SHP77 (cell line): ENCODE measurements at regions not wholly inside any gene's neighbourhood (a gene's known extent, or its start where the extent isn't known, plus 50 kb on each side); places are given as distances from the start of the nearest gene placed in this dataset.

ENCODE experiments used
- DNase-seq, 2 experiments: peaks; one replicate each; lab custom pipeline; 2025; lab: John Stamatoyannopoulos, UW

GRCh38 chr11:79960461-79960860 is 519.6 kb upstream of the TENM4 start:
- DNase-seq: no peak

- no peak for DNase-seq
These were observed 518.5 kb upstream of the TENM4 start for GRCh38 chr11:79959318-79959717.

- DNase-seq: no peak
These were observed 516.9 kb upstream of the TENM4 start for GRCh38 chr11:79957702-79958101.

GRCh38 chr11:79956061-79956460 is 515.2 kb upstream of the TENM4 start:
- DNase-seq: no peak

DNA sequence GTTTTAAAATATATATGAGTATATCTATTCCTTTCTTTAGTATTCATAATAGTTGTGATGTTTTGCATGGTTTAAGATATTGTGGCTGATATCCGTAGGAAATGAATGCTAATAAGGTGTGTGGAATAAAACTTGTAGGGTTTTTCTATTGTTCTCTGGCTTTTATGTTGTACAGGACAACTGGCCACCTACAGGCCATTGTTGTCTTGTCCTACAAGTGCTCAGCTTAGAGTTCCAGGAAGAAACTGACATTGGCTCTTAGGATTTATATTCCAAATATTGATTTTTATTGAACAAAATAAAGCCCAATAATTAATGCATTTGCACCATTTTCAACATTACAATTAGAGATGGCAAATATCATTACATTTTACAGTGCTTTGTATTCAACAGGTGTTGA is 512.8 kb upstream of the TENM4 start:
- DNase-seq: no peak

DNA sequence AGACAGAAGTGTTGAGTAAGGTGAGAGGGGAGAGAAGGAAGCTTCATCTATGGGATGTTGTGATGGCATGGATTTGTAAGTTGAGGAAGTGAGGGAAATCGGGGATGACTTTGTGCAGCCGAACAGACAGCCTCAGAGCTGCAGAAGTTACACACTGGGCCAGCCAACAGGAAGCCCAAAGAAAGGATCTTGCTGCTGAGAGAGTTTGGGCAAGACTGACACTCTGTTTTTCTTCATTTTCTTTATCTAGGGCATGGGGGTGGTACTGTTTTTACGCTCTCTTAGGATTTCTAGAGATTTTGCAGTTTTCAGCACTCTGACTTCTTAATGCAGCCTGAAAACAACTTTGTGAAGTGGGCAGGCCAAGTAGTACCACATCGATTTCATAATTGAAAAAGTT is 509.9 kb upstream of the TENM4 start:
- no peak for DNase-seq

- no peak for DNase-seq
These were observed 509.3 kb upstream of the TENM4 start for GRCh38 chr11:79950172-79950571.

- no peak for DNase-seq
These were observed 508.7 kb upstream of the TENM4 start for GRCh38 chr11:79949574-79949973.

GRCh38 chr11:79942646-79943045 is 501.8 kb upstream of the TENM4 start:
- no peak for DNase-seq

DNA sequence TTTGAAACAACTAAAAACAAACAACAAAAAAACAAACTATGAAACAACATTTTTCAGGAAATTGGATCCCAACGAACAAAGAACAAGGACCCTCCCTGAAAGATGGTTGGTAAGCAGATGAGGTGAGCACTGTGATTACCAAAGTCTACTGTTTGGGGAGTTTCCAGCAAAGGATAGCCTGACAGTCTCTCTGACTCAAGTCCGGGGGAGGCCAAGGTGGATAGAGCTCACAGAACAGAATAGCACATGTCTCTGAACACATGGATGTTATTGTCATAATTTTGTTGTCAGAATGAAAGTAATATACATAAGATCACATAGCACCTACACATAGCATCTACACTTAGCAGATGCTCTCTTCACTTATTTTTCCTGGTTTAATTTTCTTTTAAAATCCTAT is 501.3 kb upstream of the TENM4 start:
- DNase-seq: no peak

DNA sequence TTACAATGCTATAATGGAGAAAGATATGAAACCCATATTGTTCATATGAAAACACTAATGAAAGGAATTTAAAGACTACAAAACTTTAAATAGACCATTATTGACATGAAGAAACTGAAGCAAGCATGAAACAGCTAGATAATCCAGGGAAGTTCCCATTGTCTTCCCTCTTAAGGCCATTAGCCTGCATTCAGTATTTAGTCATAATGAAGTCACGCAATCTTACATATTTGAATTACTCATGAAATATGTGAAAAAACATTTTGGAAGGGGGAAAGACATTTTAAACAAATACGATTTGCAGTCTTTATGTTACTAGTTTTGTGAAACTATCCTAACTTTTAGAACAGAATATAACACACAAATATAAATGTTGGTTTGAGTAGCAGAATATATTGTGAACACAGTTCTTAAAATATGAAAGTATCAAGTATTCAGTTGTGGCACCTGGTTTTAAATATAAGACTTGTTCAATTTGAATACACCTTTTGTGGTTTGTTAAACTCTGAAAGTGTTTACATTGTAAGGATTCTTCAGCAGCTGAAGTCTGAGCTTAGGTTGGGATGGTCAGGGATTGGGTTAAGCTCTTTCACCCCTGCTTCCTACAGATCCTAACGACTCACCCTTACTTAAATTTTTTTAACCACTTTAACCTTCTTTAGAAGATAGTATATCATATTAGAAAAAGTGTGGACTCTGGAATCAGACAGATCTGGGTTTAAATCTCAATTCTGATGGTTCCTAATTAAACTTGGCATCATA is 500.3 kb upstream of the TENM4 start:
- no peak for DNase-seq

- DNase-seq: no peak
These were observed 499.3 kb upstream of the TENM4 start for GRCh38 chr11:79940165-79940564.

- DNase-seq: no peak
These were observed 498.3 kb upstream of the TENM4 start for GRCh38 chr11:79939111-79939510.

DNA sequence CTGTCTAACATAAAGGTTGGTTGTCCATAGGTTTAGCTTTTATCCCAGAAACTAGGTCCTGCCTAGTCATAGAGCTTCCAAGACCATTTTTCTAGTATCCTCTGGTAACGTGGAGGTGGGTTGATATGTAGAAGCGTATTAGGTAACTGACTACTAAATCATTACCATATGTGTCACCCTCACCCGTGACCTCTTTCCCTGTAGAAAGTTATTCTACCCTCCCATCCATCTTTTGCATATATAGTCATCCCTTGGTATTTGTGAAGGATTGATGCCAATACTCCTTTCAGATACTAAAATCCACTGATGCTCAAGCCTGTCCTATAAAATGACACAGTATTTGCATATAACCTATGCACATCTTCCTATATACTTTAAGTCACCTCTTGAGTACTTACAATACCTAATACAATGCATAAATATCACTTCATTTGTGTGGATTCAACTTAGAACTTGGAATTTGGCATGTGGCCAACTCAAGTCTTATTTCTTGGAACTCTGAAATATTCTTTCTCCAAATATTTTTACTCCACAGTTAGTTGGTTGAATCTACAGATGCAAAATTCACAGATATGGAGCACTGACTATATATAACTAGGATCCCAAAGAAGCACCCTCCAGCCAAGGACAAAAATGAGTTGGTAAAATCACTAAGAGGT is 497.0 kb upstream of the TENM4 start:
- no peak for DNase-seq

GRCh38 chr11:79932612-79933011 is 491.8 kb upstream of the TENM4 start:
- no peak for DNase-seq

GRCh38 chr11:79931692-79932091 is 490.9 kb upstream of the TENM4 start:
- no peak for DNase-seq

DNA sequence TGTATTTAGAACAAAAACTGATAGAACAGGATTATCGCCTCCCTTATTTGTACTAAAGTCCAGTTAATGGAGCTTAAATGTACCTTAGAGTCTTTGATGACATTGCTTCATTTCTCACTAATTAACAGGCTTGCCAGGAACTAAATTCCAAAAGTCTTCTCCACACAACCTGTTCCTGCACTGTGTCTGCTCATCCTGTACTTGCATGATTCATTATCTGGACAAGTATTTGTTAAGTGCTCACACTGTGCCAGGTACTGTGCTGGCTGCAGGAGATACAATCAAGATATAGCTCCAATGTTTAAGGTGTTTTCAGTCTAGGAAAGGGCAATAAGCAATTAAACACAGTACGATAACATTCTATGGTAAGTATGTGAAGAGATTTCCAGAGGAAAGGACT is 485.9 kb upstream of the TENM4 start:
- DNase-seq: no peak

DNA sequence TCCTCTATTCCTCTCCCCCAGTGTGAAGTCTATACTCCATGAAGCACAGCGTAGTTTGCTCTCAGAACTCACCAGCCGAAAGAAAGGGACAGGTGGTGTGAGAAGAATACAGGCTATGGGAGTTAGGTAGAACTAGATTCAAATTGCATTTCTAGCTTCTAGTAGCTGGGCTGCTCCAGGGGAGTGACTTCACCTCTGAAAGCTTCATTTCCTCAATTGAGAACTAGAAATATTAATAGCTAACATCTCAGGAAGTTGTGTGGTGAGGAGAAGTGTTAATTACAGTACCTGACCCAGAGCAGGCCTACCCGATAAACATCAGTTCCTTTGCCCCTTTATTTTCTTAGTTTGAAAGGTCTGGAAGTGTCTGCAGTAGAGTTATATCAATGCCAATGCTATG is 484.7 kb upstream of the TENM4 start:
- no peak for DNase-seq

DNA sequence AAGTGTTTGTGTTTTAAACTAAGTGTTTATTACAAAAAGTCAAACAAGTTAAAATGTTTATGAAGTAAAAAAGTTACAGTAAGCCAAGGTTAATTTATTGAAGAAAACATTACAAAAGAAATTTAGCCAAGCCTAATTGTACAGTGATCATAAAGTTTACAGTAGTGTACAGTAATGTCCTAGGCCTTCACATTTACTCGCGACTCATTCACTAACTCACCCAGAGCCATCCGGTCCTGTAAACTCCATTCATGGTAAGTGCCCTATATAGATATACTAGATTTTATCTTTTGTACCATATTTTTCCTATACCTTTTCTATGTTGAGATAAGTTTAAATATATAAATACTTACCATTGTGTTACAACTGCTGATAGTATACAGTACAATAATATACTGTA is 481.8 kb upstream of the TENM4 start:
- no peak for DNase-seq

DNA sequence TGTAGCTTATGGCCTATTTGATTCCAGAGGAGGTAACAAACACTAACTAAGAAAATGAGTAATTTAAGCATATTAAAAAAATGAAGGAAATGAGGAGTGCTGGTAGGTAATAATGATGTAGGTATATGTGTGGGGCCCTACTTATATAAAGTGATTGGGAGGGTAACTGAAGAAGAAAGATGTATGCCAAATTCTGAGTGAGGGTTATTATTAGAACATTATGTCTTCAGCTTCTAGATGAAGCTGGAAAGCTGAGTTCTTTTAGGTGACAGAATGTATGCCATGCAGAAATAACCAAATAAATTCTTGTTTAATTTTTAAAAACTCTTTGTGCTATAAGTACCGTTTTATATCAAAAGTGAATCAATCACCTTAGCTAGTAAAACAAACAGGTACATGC is 479.6 kb upstream of the TENM4 start:
- no peak for DNase-seq

DNA sequence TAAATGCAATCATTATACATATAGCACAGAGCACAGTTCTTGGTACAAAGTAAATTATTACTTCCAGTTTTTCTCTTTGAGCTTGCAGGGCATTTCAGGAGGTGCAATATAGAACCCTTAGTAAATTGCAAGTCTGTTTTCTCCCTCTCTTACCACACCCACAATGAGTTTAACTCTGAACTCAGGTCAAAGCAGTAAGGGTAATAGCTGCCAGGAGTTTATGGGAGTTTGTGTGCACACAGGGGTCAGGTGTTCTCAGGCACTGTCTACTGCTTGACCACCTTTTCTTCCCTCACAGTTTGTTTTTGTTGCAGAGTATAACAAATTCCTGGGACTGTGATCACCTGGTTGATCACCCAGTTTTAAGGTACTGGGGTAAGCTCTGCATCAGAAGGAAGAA is 478.5 kb upstream of the TENM4 start:
- no peak for DNase-seq

GRCh38 chr11:79918846-79919245 is 478.0 kb upstream of the TENM4 start:
- DNase-seq: no peak

DNA sequence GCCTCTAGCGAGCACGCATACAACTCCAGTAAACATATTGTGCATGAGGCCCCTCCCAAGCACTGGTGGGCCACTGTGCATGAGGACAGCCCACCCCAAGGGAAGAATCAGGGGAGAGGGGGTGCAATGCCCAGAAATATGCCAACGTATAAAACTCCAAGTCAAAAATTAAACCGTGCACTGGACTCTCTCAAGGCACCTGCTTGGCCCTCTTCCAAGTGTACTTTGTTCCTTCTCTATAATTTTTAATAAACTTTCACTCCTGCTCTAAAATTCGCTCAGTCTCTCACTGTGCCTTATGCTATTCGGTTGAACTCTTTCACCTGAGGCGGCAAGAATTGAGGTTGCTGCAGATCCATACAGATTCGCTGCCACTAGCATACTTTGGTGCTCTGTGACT is 465.3 kb upstream of the TENM4 start:
- no peak for DNase-seq

- DNase-seq: no peak
These were observed 461.7 kb upstream of the TENM4 start for GRCh38 chr11:79902493-79902892.
